HL-60 (cell line): ENCODE measurements at regions not wholly inside any gene's neighbourhood (a gene's known extent, or its start where the extent isn't known, plus 50 kb on each side); places are given as distances from the start of the nearest gene placed in this dataset.

Experiments used
- DNase-seq, 2 experiments: peaks; one replicate each; pipeline ENCODE4 v3.0.0-alpha.2; 2010 to 2020; ENCODE audit warnings: low read depth in 1 of 2, low spot score in 1 of 2
- H3K27ac ChIP-seq: fragments of 250-450 bp; sonication (Bioruptor Pico); replicated peaks from 2 replicates; pipeline ENCODE4 v1.5.1; 2020; ENCODE audit warnings: mild to moderate bottlenecking, moderate library complexity
- H3K27me3 ChIP-seq: fragments of 250-450 bp; sonication (Bioruptor Pico); 2 replicates; pipeline ENCODE4 v1.5.1; 2021; ENCODE audit warnings: mild to moderate bottlenecking, moderate library complexity; ENCODE audit not compliant: insufficient read depth, poor library complexity, severe bottlenecking
- H3K4me3 ChIP-seq: replicated peaks from 2 replicates; pipeline ENCODE4 v1.5.1; 2011; ENCODE audit warnings: mild to moderate bottlenecking, control low read depth, low read length; ENCODE audit not compliant: insufficient read depth
- GABPA ChIP-seq: IDR thresholded peaks from 2 replicates; pipeline ENCODE4 v1.6.1; 2012; ENCODE audit warnings: low read depth
- POLR2AphosphoS5 ChIP-seq: IDR thresholded peaks from 2 replicates; pipeline ENCODE4 v1.6.1; 2012; ENCODE audit warnings: low read depth
- SPI1 ChIP-seq: IDR thresholded peaks from 2 replicates; pipeline ENCODE4 v1.6.1; 2012; ENCODE audit warnings: low read depth, mild to moderate bottlenecking, borderline replicate concordance
- TF ChIP-seq, protein P1 (sequence below): IDR thresholded peaks from 2 replicates; pipeline ENCODE4 v1.6.1; 2012; ENCODE audit warnings: low read depth; ENCODE audit not compliant: insufficient replicate concordance
- TF ChIP-seq, protein P2 (sequence below): IDR thresholded peaks from one replicate; pipeline ENCODE4 v1.5.1; 2011; ENCODE audit warnings: low read length, control low read depth, inconsistent platforms; ENCODE audit not compliant: insufficient read depth

DNA sequence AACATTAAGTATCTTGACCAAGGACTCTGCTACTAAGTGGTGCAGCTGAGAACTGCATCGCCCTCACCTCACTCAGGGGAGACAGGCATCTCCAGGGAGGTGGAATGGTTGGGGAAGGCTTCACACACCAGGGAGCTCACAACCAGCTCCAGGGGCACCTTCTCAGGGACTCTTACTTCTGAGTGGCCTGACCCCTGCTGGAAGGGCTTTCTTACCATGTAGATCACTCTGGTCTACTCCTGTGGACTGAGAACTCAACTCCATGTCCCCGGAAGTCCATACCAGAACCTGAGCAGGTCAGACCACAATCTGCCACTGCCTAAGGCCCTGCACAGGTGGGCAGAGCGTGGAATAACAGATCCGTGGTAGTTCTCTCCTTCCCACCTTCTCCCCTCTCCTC is 140.5 kb downstream of the TLE3 start:
- Histone ChIP-seq H3K27ac (no peak overlapping the region), H3K4me3 (no peak overlapping the region), H3K27me3 (no peaks in the 10 kb centered on the region)
- no peak for DNase-seq
- no peak for TF ChIP-seq POLR2AphosphoS5
- TF ChIP-seq SPI1 = no peak
- TF ChIP-seq, protein P1, sequence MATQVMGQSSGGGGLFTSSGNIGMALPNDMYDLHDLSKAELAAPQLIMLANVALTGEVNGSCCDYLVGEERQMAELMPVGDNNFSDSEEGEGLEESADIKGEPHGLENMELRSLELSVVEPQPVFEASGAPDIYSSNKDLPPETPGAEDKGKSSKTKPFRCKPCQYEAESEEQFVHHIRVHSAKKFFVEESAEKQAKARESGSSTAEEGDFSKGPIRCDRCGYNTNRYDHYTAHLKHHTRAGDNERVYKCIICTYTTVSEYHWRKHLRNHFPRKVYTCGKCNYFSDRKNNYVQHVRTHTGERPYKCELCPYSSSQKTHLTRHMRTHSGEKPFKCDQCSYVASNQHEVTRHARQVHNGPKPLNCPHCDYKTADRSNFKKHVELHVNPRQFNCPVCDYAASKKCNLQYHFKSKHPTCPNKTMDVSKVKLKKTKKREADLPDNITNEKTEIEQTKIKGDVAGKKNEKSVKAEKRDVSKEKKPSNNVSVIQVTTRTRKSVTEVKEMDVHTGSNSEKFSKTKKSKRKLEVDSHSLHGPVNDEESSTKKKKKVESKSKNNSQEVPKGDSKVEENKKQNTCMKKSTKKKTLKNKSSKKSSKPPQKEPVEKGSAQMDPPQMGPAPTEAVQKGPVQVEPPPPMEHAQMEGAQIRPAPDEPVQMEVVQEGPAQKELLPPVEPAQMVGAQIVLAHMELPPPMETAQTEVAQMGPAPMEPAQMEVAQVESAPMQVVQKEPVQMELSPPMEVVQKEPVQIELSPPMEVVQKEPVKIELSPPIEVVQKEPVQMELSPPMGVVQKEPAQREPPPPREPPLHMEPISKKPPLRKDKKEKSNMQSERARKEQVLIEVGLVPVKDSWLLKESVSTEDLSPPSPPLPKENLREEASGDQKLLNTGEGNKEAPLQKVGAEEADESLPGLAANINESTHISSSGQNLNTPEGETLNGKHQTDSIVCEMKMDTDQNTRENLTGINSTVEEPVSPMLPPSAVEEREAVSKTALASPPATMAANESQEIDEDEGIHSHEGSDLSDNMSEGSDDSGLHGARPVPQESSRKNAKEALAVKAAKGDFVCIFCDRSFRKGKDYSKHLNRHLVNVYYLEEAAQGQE = no peak
- TF ChIP-seq GABPA = no peak
- TF ChIP-seq, protein P2, sequence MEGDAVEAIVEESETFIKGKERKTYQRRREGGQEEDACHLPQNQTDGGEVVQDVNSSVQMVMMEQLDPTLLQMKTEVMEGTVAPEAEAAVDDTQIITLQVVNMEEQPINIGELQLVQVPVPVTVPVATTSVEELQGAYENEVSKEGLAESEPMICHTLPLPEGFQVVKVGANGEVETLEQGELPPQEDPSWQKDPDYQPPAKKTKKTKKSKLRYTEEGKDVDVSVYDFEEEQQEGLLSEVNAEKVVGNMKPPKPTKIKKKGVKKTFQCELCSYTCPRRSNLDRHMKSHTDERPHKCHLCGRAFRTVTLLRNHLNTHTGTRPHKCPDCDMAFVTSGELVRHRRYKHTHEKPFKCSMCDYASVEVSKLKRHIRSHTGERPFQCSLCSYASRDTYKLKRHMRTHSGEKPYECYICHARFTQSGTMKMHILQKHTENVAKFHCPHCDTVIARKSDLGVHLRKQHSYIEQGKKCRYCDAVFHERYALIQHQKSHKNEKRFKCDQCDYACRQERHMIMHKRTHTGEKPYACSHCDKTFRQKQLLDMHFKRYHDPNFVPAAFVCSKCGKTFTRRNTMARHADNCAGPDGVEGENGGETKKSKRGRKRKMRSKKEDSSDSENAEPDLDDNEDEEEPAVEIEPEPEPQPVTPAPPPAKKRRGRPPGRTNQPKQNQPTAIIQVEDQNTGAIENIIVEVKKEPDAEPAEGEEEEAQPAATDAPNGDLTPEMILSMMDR = no peak

DNA sequence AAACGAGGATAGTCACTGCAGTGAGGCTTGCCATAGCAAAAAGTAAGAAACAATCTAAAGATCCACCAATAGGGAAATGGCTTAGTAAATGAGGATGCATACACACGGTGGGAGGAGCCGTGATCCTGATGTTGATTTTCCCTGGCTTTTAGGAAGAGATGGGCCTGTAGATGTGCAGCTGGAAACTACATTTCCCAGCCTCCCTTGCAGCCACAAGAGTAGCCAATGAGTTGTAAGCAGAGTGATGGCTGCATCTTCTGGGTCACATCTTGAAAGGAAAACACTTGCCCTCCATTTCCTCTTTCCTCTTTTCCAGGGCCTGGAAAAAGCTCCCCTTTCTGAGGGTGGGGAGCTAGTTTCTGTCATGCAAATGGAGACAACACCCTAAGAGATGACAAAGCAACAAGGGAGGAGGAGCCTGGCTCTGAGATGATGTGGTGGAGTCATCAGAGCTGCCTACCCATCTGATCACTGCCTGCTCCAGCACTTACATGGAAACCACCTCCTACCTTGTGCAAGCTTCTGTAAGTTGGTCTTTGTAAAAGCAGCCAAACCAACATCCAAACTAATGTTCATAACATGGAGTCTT is 139.1 kb downstream of the TLE3 start:
- Histone ChIP-seq H3K27ac (no peak overlapping the region), H3K27me3 (no peaks in the 10 kb centered on the region), H3K4me3 (no peak overlapping the region)
- TF ChIP-seq SPI1 = no peak
- TF ChIP-seq POLR2AphosphoS5 = no peak
- TF ChIP-seq, protein P2 = no peak
- TF ChIP-seq, protein P1 = no peak
- TF ChIP-seq GABPA = no peak
- DNase-seq = no peak

DNA sequence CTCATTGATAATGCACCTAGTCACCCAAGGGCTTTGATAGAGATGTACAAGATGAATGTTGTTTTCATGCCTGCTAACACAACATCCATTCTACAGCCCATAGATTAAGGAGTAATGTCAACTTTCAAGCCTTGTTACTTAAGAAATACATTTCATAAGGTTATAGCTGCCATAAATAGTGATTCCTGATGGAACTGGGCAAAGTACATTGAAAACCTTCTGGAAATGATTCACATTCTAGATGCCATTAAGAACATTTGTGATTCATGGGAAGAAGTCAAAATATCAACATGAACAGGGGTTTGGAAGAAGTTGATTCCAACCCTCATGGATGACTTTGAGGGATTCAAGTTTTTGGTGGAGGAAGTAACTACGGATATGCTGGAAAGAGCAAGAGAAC is 135.2 kb downstream of the TLE3 start:
- H3K27ac ChIP-seq = no peak overlapping the region
- H3K4me3 ChIP-seq = no peak overlapping the region
- no peaks in the 10 kb centered on the region for H3K27me3 ChIP-seq
- no peak for DNase-seq
- TF ChIP-seq POLR2AphosphoS5 (no peak), SPI1 (no peak), GABPA (no peak)
- TF ChIP-seq, protein P2 = no peak
- TF ChIP-seq, protein P1 = no peak
